NCI-H2227 (cell line): ENCODE measurements at regions not wholly inside any gene's neighbourhood (a gene's known extent, or its start where the extent isn't known, plus 50 kb on each side); places are given as distances from the start of the nearest gene placed in this dataset.
"Not testable (repeated sequence)": the region's sequence is repeated elsewhere in the genome, so short reads cannot be mapped to it uniquely, and the experiment has no call there.

Experiments used
- DNase-seq: peaks from one replicate; lab custom pipeline; 2025; ENCODE audit not compliant: unreplicated experiment; lab: John Stamatoyannopoulos, UW

DNA sequence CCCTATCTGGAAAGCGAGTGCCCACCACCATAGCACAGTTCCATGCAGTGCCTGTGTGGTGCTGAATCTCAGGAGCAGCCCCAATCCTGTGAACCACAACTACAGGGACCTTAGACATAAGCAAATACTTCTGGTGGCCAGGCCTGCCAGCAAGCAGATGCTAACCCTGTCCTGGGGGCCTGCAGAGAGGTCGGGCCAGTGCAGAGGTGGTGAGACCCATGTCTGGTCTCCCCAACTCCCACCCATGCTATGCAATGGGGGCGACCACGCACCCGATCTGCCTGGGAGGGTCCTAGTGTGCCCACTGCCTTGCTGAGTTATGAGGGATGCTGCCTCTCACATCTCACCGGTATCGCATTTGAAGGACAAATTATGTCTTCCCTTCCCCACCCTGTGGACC is 151.6 kb upstream of the ZNF337 start:
- no peak for DNase-seq

DNA sequence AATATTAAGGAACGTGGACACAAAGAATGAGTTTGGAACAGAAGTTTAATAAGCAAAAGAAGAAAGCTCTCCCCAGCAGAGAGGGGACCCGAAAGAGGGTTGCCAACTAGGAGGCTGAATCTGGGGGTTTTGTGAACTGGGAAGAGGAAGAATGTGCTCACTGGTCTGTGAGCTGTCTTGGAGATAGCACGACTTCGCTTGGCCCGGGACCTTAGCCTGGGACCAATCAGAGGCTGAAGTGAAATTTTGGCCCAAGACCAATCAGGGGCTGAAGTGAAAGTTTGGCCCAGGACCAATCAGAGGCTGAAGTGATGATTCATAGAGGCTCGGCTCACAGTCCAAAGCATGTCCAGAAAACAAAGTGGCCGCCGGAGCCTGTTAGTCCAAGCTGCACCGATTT is 148.0 kb upstream of the ZNF337 start:
- DNase-seq = not testable (repeated sequence)

GRCh38 chr20:25813511-25813910 is 116.9 kb upstream of the ZNF337 start:
- DNase-seq = not testable (repeated sequence)

GRCh38 chr20:25798174-25798993 is 101.7 kb upstream of the ZNF337 start:
- not testable (repeated sequence) for DNase-seq

- DNase-seq = not testable (repeated sequence)
Measured at GRCh38 chr20:25797062-25797461, 100.4 kb upstream of the ZNF337 start.

- DNase-seq = not testable (repeated sequence)
Measured at GRCh38 chr20:25777241-25777640, 80.6 kb upstream of the ZNF337 start.

- DNase-seq = not testable (repeated sequence)
Measured at GRCh38 chr20:25774711-25775110, 78.1 kb upstream of the ZNF337 start.

GRCh38 chr20:25774203-25774602 is 77.5 kb upstream of the ZNF337 start:
- DNase-seq = not testable (repeated sequence)

DNA sequence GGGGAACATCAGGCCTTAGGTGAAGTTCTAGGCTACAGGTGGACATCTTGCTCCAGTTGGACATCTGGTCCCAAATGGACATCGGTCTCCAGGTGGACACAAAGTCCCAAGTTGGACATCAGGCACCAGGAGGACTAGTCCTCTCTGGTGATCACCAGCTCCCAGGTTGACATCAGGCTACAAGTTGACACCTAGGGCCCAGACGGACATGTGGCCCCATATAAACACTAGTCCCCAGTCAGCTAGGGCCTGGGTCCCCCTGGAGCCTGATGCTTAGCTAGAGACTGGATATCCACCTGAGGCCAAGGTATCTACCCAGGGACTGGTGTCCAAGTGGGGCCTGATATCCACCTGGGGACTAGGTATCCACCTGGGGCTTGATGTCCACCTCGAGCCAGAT is 75.8 kb upstream of the ZNF337 start:
- DNase-seq = not testable (repeated sequence)

DNA sequence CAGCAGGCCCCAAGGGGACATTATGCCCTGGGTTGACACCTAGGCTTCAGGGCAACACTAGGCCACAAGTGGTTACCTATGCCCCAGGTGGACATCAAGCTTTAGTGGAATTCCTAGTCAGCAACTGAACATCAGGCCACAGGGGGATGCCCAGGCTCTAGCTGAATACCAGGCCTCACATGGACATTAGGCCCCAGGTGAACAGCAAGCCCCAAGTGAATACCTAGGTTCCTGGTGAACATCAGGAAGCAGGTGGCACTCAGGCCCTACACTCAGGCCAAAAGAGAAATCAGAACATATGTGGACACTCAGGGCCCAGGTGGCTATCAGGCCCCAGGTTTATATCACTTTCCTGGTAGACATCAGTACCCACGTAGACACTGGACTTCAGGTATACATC is 75.2 kb upstream of the ZNF337 start:
- not testable (repeated sequence) for DNase-seq

- DNase-seq = no peak
Measured at GRCh38 chr20:25761596-25761995, 64.9 kb upstream of the ZNF337 start.

GRCh38 chr20:25761046-25761445 is 64.4 kb upstream of the ZNF337 start:
- DNase-seq = not testable (repeated sequence)

DNA sequence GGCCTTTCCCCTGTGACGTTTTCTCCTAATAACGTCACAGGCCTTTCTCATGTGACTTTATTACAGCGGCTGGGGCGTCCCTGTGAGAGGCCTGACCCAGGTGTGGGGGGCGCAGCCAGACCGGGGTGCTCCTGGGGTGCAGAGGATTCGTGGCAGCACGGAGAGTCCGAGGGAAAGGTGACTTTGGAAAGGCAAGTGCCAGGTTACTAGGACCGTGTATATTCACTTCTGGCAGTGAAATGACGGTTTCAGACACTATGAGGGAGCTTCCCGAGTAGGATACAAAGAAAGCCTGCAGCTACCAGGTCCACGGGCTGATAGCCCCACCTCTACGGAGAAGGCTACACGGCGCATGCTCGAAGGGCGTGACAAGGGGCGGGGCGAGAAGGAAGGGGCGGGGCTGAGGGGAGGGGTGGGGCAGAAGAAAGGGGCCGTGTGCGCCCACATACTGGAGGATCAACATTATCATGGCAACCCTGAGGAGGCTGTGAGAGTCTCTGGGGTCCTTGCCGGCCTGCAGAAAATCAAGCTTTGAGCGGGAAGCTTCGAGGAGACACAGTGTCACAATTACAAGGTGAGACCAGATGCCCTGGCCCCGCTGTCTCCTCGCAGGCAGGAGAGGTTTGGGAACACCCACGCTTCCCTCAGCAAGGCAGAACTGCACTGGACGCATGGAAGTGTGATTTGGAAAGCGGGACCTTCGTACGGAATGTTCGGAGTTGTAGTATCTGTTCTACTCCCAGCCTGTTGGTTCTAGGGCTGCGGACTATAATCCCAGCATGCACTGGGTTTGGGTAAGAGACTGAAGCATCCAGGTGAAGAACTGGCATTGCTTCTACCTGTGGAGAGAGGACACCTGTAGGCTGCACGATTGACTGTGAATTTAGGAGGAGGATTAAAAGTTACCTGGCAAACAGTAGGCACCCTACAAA is 54.4 kb upstream of the ZNF337 start:
- DNase-seq = peak; percentile 84

DNA sequence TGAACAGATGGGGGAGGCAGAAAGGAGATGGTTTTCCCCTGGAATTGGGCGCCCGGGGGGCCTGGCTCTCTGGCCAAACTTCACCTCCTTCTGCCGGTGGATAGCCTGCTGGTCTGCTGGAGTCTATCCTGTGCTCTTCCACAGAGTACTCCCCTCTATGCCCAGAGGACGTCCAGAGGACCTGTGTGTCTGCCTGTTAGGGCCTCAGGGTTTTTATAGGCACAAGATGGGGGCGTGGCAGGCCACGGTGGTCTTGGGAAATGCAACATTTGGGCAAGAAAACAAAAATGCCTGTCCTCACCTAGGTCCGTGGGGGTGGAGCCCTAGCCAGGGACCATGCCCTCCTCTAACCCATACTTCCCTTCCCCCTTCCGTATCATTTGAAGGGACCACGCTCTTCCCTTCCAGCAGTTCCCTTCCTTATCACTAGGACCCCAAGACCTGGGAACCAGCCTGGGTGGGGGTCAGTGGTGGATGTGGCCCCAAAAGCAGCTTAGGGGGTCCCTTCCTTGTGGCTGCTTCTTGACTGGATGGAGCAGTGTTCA is 53.6 kb upstream of the ZNF337 start:
- DNase-seq = peak; percentile 35

- DNase-seq = no peak
Measured at GRCh38 chr20:25749649-25750048, 53.0 kb upstream of the ZNF337 start.
